Progenitor cell of endocrine pancreas (in vitro differentiated cells): ENCODE measurements at regions not wholly inside any gene's neighbourhood (a gene's known extent, or its start where the extent isn't known, plus 50 kb on each side); places are given as distances from the start of the nearest gene placed in this dataset.
"Not testable (repeated sequence)": the region's sequence is repeated elsewhere in the genome, so short reads cannot be mapped to it uniquely, and the experiment has no call there.

Experiments used
- DNase-seq: peaks from one replicate; pipeline ENCODE4 v3.0.0; 2021; ENCODE audit warnings: low spot score; ENCODE audit not compliant: unreplicated experiment
- H3K27ac Mint-ChIP-seq: 2 replicates; pipeline ENCODE4 v1.8.0; 2021; ENCODE audit warnings: mild to moderate bottlenecking, moderate library complexity, mixed read lengths
- H3K27me3 Mint-ChIP-seq: 2 replicates; pipeline ENCODE4 v1.8.0; 2021; ENCODE audit warnings: mixed read lengths
- H3K36me3 Mint-ChIP-seq: 2 replicates; pipeline ENCODE4 v1.8.0; 2022; ENCODE audit warnings: mixed read lengths; ENCODE audit not compliant: insufficient read depth
- H3K4me1 Mint-ChIP-seq: 2 replicates; pipeline ENCODE4 v1.8.0; 2021; ENCODE audit warnings: low read depth, mixed read lengths
- H3K4me3 Mint-ChIP-seq: 2 replicates; pipeline ENCODE4 v1.8.0; 2021; ENCODE audit warnings: low read depth, mild to moderate bottlenecking, moderate library complexity, mixed read lengths
- H3K9me3 Mint-ChIP-seq: 2 replicates; pipeline ENCODE4 v1.8.0; 2021; ENCODE audit warnings: low read depth, mixed read lengths
- CTCF ChIP-seq: fragments of 200-600 bp; sonication (generic); IDR thresholded peaks from one replicate; pipeline ENCODE4 v1.5.0; 2021; ENCODE audit warnings: antibody characterized with exemption, mild to moderate bottlenecking; ENCODE audit not compliant: unreplicated experiment

- Mint-ChIP-seq H3K27ac (no peak overlapping the region), H3K4me1 (peaks cover 9% of the 10 kb centered on the region), H3K27me3 (peaks cover 3% of the 10 kb centered on the region), H3K36me3 (no peaks in the 10 kb centered on the region), H3K9me3 (no peaks in the 10 kb centered on the region), H3K4me3 (no peak overlapping the region)
- DNase-seq = no peak
- TF ChIP-seq CTCF = no peak
These were observed 210.8 kb downstream of the DAD1 start for GRCh38 chr14:22378181-22378580.

DNA sequence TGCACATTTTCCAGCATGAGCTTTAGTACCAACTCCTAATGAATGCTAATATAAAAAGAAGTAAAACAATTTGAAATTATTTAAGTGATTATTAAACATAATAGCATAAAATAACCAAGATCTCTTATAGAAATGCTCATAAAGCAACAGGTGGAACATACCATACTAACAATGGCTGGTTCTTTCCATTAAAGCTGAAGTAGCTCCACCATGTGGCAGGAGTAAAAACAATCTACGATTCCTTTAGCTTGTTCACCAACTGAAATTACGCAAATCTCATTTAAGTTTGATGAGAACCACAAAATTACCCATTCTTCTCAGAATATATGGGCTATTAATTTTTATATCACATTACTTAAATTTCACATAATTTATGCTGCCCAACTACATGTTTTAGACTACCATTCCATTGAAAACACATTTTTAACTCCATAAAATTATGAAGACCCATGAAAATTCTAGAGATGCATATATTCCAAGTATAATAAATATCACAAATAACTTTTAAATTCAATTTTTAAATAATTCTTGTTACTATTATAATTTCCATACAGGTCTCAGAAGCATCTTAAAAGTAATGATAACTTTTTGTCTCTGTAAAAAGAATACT, 213.6 kb downstream of the DAD1 start:
- no peak overlapping the region for H3K4me3 Mint-ChIP-seq

DNA sequence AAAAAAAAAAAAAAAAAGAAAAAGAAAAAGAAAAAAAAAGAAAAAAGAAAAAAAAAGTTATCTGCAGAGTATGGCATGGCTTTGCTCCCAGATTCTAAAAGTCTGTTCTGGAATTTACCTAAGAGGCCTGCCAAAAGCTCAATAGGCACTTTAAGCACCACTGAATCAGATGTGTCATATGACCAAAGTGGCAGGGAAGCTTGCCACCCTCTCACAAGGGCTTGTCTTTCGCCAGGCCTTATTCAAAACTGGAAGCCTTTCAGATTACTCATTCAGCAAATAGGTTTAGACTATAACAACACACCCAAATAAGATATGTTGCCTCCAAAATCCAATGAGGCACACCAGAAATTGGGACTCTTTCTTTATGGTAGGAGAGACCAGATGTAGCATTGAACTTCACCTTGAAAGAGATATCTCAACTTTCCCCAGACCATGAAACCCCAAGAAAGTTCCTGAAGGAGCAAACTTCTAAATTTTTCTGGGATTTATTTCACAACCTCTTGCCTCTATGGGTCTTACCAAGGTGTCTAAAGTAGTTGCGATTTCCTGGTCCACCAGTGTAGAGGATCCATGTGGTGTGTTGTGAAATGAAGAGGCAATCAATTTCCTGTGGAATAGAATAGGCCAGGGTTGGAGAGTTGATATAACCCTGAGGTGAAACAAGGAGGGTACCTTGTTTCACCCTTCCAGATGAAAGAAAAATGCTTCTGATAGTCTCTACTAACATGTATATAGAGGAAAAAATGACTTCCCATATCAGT, 218.8 kb downstream of the DAD1 start:
- no peak overlapping the region for H3K27ac Mint-ChIP-seq

More for the DNA sequence above, 213.6 kb downstream of the DAD1 start:
- no peak overlapping the region for H3K27ac Mint-ChIP-seq
- no peak for DNase-seq
- no peaks in the 10 kb centered on the region for H3K9me3 Mint-ChIP-seq
- peak; percentile 85 for TF ChIP-seq CTCF
- no peaks in the 10 kb centered on the region for H3K36me3 Mint-ChIP-seq
- H3K27me3 Mint-ChIP-seq = no peaks in the 10 kb centered on the region
- peaks cover 6% of the 10 kb centered on the region for H3K4me1 Mint-ChIP-seq

DNA sequence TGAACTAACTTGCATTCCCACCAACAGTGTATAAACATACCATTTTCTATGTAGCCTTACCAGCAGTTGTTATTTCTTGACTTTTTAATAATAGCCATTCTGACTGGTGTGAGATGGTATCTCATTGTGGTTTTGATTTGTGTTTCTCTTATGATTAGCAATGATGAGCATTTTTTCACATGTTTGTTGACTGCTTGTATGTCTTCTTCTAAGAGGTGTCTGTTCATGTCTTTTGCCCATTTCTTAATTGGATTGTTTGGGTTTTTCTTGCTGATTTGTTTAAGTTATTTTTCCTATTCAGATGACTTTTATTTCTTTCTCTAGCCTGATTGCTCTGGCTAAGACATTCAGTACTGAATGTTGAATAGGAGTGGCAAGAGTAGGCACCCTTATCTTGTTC, 230.3 kb downstream of the DAD1 start:
- H3K9me3 Mint-ChIP-seq = peaks cover 24% of the 10 kb centered on the region
- no peak for DNase-seq
- no peak for TF ChIP-seq CTCF
- no peaks in the 10 kb centered on the region for H3K4me1 Mint-ChIP-seq
- no peaks in the 10 kb centered on the region for H3K27me3 Mint-ChIP-seq
- no peak overlapping the region for H3K4me3 Mint-ChIP-seq
- no peaks in the 10 kb centered on the region for H3K36me3 Mint-ChIP-seq
- H3K27ac Mint-ChIP-seq = no peak overlapping the region

More for the DNA sequence above, 218.8 kb downstream of the DAD1 start:
- H3K36me3 Mint-ChIP-seq = no peaks in the 10 kb centered on the region
- no peaks in the 10 kb centered on the region for H3K4me1 Mint-ChIP-seq
- no peak overlapping the region for H3K4me3 Mint-ChIP-seq
- H3K9me3 Mint-ChIP-seq = peaks cover 8% of the 10 kb centered on the region
- no peaks in the 10 kb centered on the region for H3K27me3 Mint-ChIP-seq
- no peak for TF ChIP-seq CTCF
- no peak for DNase-seq

DNA sequence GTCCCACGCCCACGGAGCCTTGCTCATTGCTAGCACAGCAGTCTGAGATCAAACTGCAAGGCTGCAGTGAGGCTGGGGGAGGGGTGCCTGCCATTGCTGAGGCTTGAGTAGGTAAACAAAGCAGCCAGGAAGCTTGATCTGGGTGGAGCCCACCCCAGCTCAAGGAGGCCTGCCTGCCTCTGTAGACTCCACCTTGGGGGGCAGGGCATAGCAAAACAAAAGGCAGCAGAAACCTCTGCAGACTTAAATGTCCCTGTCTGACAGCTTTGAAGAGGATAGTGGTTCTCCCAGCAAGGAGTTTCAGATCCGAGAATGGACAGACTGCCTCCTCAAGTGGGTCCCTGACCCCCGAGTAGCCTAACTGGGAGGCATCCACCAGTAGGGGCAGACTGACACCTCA, 239.7 kb downstream of the DAD1 start:
- H3K4me3 Mint-ChIP-seq, H3K36me3 Mint-ChIP-seq, H3K4me1 Mint-ChIP-seq, H3K27me3 Mint-ChIP-seq, H3K27ac Mint-ChIP-seq, DNase-seq: not testable (repeated sequence)
- peaks cover 35% of the 10 kb centered on the region for H3K9me3 Mint-ChIP-seq

- DNase-seq = no peak
- Mint-ChIP-seq H3K4me1 (peaks cover 1% of the 10 kb centered on the region), H3K27ac (no peak overlapping the region), H3K4me3 (no peak overlapping the region), H3K27me3 (no peaks in the 10 kb centered on the region), H3K9me3 (peaks cover 26% of the 10 kb centered on the region), H3K36me3 (peaks cover 5% of the 10 kb centered on the region)
- TF ChIP-seq CTCF = no peak
These were observed 244.4 kb downstream of the DAD1 start for GRCh38 chr14:22344673-22345072.

DNA sequence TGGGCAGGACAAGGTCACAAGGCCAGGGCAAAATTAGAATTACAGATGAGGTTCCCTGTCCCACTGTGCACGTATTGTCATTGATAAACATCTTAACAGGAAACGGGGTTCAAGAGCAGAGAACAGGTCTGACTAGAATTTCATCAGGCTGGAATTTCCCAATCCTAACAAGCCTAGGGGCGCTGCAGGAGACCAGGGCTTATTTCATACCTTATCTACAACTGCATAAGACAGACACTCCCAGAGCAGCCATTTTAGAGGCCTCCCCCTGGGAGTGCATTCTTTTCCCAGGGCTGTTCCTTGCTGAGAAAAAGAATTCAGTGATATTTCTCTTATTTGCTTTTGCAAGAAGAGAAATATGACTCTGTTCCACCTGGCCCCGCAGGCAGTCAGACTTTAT, 244.8 kb downstream of the DAD1 start:
- not testable (repeated sequence) for H3K4me1 Mint-ChIP-seq, H3K4me3 Mint-ChIP-seq, H3K36me3 Mint-ChIP-seq, DNase-seq, H3K27ac Mint-ChIP-seq, H3K27me3 Mint-ChIP-seq
- H3K9me3 Mint-ChIP-seq = peaks cover 26% of the 10 kb centered on the region
